DMS 273 (cell line): ENCODE measurements at regions not wholly inside any gene's neighbourhood (a gene's known extent, or its start where the extent isn't known, plus 50 kb on each side); places are given as distances from the start of the nearest gene placed in this dataset.
A peak's percentile ranks its signal among the peaks of the same experiment; 100 is the strongest.
"Not testable (repeated sequence)": the region's sequence is repeated elsewhere in the genome, so short reads cannot be mapped to it uniquely, and the experiment has no call there.

Experiments
- DNase-seq: peaks from one replicate; lab custom pipeline; 2025; ENCODE audit not compliant: unreplicated experiment; lab: John Stamatoyannopoulos, UW

- DNase-seq = no peak
Observed at GRCh38 chr3:170814822-170815221, 55.2 kb downstream of the RPL22L1 start.

DNA sequence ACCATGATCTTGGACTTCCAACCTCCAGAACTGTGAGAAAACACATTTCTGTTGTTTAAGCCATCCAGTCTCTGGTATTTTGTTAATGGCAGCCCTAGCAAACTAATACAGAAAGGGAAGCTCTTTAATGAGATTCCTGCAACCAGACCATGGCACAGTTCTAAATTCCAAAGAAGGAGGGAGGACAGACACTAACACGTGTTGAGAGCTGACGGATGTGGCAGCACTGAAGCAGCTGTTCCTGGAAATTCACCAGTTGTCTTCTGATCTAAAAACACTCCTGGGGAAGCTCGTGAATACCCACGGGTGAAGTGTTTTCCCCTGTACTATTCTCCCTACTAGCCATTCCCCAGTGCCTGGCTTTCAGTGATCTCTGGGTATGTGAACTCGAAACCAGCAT lies 56.7 kb downstream of the RPL22L1 start:
- DNase-seq = peak; percentile 24

DNA sequence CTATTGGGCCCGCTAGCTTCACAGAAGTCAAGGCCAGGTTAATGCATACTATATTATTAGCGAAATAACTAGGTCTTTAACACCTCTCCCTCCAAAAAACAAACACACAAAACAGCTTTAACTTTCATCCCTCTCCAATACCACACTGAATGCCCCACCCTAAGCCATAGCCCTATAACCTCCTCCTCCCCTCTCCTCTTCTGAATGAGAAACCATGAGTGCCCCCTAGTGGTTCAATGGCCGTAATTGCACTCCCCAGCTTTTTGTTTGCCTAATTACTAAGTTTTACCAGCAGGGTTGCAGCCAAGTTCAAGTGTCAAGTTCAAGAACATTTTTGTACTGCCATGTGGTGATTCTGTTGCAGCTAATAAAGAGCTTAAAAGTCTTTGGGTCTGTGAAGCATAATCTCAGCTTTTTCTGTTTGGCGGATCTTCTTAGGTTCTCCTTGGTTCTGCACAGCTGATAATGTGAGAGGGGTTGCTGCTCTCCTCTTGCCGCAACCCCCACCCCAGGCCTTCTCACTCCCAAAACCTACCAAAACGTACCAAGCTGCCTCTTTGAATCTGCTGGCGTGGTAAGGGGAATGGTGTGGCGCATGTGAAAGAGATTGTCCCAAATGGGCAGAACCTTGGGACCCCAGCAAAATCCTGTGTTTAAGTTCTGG lies 57.9 kb downstream of the RPL22L1 start:
- peak; percentile 96 for DNase-seq

DNA sequence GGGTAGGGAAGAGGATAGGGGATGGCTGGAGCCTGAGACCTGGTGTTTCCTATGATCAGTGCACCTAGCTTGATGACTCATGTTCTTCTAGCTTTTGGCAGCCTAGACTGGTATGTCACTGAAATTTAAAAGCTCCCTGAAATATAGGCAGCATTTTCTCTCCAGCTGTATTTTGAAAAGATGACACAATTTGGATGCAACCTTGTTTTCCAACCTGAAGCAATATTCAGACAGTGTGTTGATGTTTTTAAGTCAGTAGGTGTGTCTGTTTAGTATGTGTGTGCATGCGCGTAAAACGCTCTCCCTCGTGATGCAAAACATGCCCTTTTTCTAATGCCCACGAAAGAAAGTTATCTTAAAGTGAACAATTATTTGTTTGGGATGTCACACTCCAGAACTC lies 58.5 kb downstream of the RPL22L1 start:
- DNase-seq = no peak

DNA sequence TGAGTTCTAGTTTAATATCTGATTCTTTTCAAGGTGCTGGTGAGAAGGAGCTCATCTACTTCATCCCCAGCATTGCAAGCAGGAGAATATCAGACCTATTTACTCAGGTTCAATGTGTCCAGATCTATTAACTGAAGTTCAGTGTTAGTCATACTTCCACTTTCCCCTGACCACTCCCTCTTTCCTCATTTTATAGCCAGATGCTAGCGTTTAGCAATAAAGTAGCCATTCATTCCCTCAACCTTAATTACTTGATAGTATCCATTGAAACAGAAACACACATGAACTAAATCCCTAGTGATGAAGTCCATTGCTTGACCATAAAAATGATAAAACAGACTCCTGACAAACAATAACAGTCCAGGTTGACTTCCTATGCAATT lies 60.0 kb downstream of the RPL22L1 start:
- no peak for DNase-seq

DNA sequence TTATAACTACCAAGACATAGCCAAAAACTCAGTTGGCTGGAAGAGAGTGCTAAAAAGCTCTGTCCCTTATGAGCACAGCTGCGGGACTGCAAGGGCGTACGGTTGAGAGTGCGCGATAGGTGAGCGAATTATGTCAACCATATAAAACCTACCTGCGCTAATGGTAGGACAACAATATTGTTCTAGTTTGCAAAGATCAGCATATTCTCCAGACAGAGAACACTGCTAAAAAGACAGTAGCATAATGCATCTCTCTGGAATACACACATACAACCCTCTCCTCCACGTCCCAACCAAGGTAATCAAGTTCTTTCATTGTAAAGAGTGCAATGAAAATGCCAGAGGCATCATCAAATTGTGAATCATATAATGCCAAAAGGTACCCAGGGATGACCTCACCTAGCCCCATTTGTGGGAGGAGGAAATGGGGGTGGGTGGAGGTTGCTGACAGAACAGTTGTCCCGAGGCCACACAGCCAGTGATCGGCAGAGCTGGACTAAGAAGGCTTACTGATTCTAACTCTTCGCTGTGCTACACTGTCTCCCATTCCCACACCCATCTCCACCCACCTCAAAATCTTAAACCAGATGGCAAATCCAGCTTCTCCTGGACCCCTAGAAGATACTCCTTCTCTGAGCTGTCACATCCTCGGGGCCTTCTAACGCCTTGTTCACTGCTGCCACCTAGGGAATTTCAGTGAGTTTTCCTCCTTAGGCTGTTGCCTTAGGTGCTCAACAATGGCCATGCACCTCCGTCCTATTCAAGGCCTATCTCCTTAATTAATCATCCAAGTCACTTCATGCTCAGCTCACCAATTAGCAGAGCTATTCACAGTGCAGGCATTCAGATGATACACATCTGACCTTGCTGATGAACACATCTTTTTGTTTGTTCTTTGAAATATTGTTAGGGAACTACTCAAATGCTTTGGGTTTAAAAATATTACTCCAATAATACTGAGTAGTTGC lies 60.7 kb downstream of the RPL22L1 start:
- DNase-seq = peak; percentile 87

DNA sequence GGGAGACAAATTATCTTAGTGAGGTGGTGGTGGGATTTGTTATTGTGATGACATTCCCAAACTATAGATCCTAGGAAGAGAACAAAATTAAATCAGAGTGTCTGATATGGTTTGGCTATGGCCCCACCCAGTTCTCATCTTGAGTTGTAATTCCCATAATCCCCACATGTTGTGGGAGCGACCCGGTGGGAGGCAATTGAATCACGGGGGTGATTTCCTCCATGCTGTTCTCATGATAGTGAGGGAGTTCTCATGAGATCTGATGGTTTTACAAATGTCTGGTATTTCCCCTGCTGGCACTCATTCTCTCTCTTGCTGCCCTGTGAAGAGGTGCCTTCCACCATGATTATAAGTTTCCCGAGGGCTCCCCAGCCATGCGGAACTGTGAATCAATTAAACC lies 62.0 kb downstream of the RPL22L1 start:
- DNase-seq = peak; percentile 14

- no peak for DNase-seq
Observed at GRCh38 chr3:170806676-170807075, 63.3 kb downstream of the RPL22L1 start.

DNA sequence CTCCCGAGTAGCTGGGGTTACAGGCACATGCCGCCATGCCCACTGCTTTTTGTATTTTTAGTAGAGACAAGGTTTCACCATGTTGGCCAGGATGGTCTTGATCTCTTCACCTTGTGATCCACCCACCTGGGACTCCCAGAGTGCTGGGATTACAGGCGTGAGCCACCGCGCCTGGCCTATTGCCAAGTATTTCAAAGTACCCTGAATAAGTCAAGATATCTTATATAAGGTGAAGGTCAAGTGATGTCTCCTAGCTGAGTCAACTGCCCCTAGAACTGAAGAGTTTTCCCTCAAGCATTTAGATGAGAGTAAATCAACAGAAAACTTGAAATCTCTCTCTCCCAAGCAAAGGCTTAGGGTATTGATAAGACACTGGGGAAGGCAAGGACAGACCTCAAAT lies 63.9 kb downstream of the RPL22L1 start:
- DNase-seq = no peak

DNA sequence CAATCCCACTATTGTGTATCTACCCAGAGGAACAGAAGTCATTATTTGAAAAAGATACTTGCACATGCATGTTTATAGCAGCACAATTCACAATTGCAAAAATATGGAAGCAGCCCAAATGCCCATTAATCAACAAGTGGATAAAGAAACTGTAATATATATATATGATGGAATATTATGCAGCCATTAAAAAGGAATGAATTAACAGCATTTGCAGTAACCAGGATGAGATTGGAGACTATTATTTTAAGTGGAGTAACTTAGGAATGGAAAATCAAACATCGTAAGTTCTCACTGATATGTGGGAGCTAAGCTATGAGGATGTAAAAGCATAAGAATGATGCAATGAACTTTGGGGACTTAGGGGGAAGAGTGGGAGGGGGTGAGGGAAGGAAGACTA lies 64.7 kb downstream of the RPL22L1 start:
- DNase-seq = not testable (repeated sequence)

DNA sequence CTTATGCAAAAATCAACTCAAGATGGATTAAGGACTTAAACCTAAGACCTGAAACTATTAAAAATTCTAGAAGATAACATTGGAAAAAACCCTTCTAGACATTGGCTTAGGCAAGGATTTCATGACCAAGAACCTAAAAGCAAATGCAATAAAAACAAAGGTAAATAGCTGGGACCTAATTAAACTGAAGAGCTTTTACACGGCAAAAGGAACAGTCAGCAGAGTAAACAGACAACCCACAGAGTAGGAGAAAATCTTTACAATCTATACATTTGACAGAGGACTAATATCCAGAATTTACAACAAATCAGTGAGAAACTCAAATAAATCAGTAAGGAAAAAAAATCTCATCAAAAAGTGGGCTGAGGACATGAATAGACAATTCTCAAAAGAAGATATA lies 65.4 kb downstream of the RPL22L1 start:
- not testable (repeated sequence) for DNase-seq

DNA sequence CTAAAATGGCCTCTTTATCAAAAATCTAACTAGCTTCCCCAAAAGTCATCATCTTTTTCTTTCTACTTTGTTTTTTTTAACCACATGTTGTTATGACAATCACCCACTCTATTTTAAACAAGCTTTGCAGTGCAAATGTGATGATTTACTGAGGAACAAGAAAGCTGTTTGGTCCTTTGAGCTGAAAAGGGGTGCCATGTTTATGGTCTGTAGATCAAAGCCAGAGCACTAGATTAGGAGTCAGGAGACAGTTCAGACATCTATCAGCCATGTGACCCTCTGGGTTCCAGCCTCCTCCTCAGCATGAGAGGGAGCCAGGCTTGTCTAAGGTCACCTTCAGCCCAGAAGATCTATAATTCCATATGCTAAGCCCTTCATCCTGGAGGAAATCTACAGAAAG lies 65.9 kb downstream of the RPL22L1 start:
- DNase-seq = no peak

- no peak for DNase-seq
Observed at GRCh38 chr3:170802164-170803151, 67.5 kb downstream of the RPL22L1 start.

DNA sequence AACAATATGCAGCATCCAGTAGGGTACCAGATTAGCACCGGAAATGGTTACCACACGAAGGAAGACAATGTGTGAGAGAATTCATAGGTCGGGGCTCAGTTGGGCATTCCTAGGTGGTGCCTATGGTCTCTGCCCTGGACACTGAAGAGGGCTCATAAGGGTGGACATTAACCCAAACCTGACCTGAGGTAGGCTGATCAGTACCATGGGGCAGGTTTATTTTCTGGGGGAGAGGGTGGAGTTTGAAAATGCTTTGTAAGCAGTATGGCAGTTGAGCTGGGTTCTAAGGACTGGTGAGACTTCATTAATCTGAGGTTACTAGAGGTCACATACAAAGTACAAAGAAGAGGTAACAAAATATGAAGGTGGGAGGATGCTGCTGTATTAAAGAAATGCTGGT lies 68.4 kb downstream of the RPL22L1 start:
- DNase-seq = no peak

- not testable (repeated sequence) for DNase-seq
Observed at GRCh38 chr3:170800275-170800674, 69.7 kb downstream of the RPL22L1 start.

- DNase-seq = no peak
Observed at GRCh38 chr3:170799009-170799408, 71.0 kb downstream of the RPL22L1 start.

- DNase-seq = no peak
Observed at GRCh38 chr3:170797685-170798084, 72.3 kb downstream of the RPL22L1 start.

DNA sequence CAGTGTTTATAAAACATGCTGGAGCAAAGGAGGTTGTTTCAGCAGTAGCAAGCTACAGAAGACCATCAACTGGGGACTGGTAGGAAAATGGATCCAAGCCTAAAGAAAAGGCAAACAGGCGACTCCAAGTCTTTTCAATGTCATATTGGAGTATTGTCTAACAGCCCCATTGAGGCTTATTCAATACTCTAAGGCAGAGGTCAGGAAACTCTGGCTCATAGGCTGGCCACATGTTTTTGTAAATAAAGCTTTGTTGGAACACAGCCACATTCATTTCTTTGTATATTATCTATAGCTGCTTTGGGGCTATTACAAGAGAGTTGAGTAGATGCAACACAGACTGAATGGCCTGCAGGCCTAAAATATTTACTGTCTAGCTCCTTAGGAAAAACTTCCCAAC lies 77.5 kb downstream of the RPL22L1 start:
- no peak for DNase-seq

DNA sequence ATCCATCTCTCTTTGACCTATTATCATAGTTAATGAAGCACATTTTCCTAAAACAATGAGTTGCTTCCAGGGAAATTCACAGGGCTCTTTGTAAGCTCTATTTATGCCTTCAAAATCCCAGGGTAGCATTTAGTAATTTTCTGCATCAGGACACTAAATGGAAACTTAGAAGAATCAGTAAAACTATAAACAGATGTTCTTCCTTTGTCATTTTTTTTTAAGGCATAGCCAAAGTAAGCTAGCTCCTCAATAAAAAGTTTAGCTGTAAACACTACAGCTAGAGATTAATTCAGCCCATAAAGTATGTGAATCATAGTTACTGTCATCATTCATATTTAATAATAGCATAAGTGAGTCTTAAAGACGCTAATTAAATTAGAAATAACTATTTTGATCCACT lies 79.3 kb downstream of the RPL22L1 start:
- DNase-seq = no peak

DNA sequence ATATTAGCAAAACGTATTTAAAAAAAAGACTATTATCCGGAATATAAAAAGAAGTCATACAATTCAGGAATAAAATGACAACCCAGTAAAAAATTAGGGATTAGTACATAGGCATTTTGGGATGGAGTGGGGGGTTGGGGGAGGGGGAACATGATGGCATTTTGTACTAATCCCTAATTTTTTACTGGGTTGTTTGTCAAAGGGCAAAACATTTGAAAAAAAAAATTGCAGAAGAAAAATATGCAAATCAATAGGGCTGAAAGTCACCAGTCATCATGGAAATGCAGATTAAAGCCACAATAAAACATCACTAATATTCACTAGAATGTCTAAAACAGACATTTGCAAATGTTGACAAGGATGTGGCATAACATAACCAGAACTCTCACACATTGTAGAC lies 82.5 kb downstream of the RPL22L1 start:
- no peak for DNase-seq

- no peak for DNase-seq
Observed at GRCh38 chr3:170785454-170785853, 84.5 kb downstream of the RPL22L1 start.
